ENCODE measurements at regions not wholly inside any gene's neighbourhood (a gene's known extent, or its start where the extent isn't known, plus 50 kb on each side); places are given as distances from the start of the nearest gene placed in this dataset.

- DNase-seq, result no peak
- H3K36me3 ChIP-seq, result no peaks in the 10 kb centered on the region
- H3K9me3 ChIP-seq, result no peaks in the 10 kb centered on the region
- H3K4me1 ChIP-seq, result no peaks in the 10 kb centered on the region
- H3K27ac ChIP-seq, result no peak overlapping the region
- no peak for ATAC-seq
- intact Hi-C loops (cut with DNase I), result no loop called here
- no peaks in the 10 kb centered on the region for H3K27me3 ChIP-seq
- no peak overlapping the region for H3K4me3 ChIP-seq
- TF ChIP-seq, protein P1, sequence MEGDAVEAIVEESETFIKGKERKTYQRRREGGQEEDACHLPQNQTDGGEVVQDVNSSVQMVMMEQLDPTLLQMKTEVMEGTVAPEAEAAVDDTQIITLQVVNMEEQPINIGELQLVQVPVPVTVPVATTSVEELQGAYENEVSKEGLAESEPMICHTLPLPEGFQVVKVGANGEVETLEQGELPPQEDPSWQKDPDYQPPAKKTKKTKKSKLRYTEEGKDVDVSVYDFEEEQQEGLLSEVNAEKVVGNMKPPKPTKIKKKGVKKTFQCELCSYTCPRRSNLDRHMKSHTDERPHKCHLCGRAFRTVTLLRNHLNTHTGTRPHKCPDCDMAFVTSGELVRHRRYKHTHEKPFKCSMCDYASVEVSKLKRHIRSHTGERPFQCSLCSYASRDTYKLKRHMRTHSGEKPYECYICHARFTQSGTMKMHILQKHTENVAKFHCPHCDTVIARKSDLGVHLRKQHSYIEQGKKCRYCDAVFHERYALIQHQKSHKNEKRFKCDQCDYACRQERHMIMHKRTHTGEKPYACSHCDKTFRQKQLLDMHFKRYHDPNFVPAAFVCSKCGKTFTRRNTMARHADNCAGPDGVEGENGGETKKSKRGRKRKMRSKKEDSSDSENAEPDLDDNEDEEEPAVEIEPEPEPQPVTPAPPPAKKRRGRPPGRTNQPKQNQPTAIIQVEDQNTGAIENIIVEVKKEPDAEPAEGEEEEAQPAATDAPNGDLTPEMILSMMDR (IDR thresholded peaks at IDR 0.05), result no peak
These were observed 65.5 kb downstream of the SYF2 start for GRCh38 chr1:25166847-25167246.

DNA sequence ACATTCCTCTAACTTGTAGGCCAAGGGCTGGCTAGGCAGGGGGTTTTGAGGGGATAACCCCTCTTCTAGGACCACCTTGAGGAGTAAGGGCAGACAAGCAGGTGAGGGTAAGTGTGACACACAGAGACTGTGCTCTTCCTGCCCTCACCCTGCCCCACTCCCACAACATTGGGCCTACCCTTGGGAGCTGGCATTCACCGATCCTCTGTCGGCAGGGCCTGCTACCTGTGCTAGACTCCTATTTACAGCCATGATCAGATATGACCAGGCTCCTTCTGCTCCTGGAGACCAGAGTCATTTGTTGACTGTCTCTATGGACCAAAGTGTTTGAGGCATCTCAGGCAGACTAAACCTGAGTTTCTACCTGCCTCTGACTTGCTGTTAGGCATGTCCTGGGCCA is 68.3 kb downstream of the SYF2 start:
- Histone ChIP-seq H3K9me3 (no peaks in the 10 kb centered on the region), H3K27me3 (no peaks in the 10 kb centered on the region), H3K27ac (no peak overlapping the region), H3K4me1 (no peaks in the 10 kb centered on the region), H3K36me3 (no peaks in the 10 kb centered on the region), H3K4me3 (no peak overlapping the region)
- intact Hi-C loops (cut with DNase I), result no loop called here
- no peak for DNase-seq
- TF ChIP-seq, protein P1 (IDR thresholded peaks at IDR 0.05), result no peak
- no peak for ATAC-seq

DNA sequence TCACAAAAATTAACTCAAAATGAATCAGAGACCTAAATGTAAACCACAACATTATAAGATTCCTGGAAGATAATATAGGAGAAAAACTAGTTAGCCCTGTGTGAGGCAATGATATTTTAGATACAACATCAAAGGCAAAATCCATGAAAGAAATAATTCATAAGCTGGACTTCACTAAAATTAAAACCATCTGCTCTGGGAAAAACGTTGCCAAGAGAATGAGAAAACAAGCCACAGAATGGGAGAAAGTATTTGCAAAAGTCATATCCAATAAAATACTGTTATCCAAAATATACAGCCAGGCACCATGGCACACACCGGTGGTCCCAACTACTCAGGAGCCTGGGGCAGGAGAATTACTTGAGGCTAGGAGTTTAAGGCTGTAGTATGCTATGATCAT is 70.3 kb downstream of the SYF2 start:
- no peaks in the 10 kb centered on the region for H3K4me1 ChIP-seq
- no peaks in the 10 kb centered on the region for H3K27me3 ChIP-seq
- no peak overlapping the region for H3K27ac ChIP-seq
- no peak overlapping the region for H3K4me3 ChIP-seq
- no peak for DNase-seq
- ATAC-seq, result no peak
- TF ChIP-seq, protein P1 (IDR thresholded peaks at IDR 0.05), result no peak
- no peaks in the 10 kb centered on the region for H3K36me3 ChIP-seq
- intact Hi-C loops (cut with DNase I), result no loop called here
- no peaks in the 10 kb centered on the region for H3K9me3 ChIP-seq

GRCh38 chr1:25157846-25158245 is 74.5 kb downstream of the SYF2 start:
- no peak overlapping the region for H3K4me3 ChIP-seq
- no peaks in the 10 kb centered on the region for H3K9me3 ChIP-seq
- H3K27ac ChIP-seq, result no peak overlapping the region
- DNase-seq (no peak), ATAC-seq (no peak)
- intact Hi-C loops (cut with DNase I), result no loop called here
- TF ChIP-seq, protein P1 (IDR thresholded peaks at IDR 0.05), result no peak
- H3K4me1 ChIP-seq, result no peaks in the 10 kb centered on the region
- H3K27me3 ChIP-seq, result peaks cover 6% of the 10 kb centered on the region
- H3K36me3 ChIP-seq, result no peaks in the 10 kb centered on the region

DNA sequence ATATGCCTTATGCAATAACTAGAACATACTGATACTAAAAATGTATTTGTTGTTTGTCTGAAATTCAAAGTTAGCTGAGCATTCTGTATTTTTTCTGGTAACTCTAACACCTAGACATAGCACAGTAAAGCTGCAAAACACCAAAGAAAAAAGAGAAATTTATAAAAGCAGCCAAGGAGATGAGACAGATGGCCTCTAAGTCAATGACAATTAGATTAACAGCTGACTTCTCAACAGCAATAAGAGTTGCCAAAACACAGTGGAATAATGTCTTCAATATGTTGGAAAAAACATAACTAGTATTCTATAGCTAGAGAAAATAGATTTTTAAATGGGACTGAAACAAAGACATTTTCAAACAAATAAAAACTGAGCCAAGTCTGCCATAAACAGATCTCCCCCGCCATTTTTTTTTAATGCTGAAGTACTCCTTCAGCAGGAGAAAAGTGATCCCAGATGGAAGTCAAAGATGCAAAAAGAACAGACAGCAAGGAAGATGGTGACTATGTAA is 81.3 kb downstream of the SYF2 start:
- peaks cover 28% of the 10 kb centered on the region for H3K27me3 ChIP-seq
- no peak overlapping the region for H3K27ac ChIP-seq
- H3K9me3 ChIP-seq, result no peaks in the 10 kb centered on the region
- ATAC-seq, result no peak
- H3K4me1 ChIP-seq, result no peaks in the 10 kb centered on the region
- intact Hi-C loops (cut with DNase I), result no loop called here
- no peak overlapping the region for H3K4me3 ChIP-seq
- no peaks in the 10 kb centered on the region for H3K36me3 ChIP-seq
- no peak for DNase-seq
- TF ChIP-seq, protein P1 (IDR thresholded peaks at IDR 0.05), result no peak

DNA sequence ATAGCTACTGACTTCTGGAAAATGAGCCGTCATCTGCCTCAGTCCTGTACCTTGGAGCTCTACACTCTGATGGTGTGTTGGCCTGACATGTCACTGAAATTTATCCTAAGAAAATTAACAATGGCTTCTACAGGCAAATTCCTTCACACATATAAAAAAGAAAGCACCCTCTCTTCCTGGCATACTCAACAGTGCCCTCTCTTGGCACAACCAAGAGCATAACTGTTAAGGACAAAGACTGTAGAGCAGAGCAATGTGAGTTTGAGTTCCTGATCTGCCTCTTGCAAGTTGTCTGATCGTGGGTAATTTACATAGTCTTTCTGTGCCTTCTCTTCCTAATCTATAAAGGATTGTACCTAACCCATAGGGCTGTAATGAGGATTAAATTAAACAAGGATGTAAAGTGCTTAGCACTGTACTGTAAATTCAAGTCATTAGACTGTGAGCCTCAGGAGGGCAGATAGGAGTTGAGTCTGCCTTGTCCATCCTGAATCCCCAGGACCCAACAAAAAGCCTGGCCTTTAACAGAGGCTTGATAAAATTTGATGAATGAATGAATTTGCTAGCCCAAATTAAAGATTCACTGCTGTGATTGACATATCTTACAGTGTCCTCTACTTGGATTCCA is 83.5 kb downstream of the SYF2 start:
- Histone ChIP-seq H3K9me3 (no peaks in the 10 kb centered on the region), H3K4me3 (no peak overlapping the region), H3K4me1 (no peaks in the 10 kb centered on the region), H3K36me3 (no peaks in the 10 kb centered on the region), H3K27ac (no peak overlapping the region), H3K27me3 (peaks cover 39% of the 10 kb centered on the region)
- TF ChIP-seq, protein P1 (IDR thresholded peaks at IDR 0.05), result peak; percentile 33
- DNase-seq, result no peak
- intact Hi-C loops (cut with DNase I), result no loop called here
- ATAC-seq, result peak; percentile 59

Measured in upper lobe of right lung (tissue), 1 donor.